ENCODE measurements at regions not wholly inside any gene's neighbourhood (a gene's known extent, or its start where the extent isn't known, plus 50 kb on each side); places are given as distances from the start of the nearest gene placed in this dataset.

- TF ChIP-seq EZH2 (IDR thresholded peaks at IDR 0.05; ENCODE audit: low read depth, unreplicated experiment): no peak
- no peak for TF ChIP-seq CREB1 (CRISPR knock-in tag; IDR thresholded peaks at IDR 0.05; ENCODE audit: low read depth)
- no peak for TF ChIP-seq ZNF462 (CRISPR knock-in tag; IDR thresholded peaks at IDR 0.05)
- no peak for TF ChIP-seq POLR2AphosphoS5 (IDR thresholded peaks at IDR 0.05; ENCODE audit: low read depth)
- TF ChIP-seq CTCF (conservative IDR thresholded peaks at IDR 0.05; ENCODE audit: low read depth in 2 of 2): no peak
Measured at GRCh38 chr7:84939888-84940287, 247.0 kb downstream of the SEMA3D start.

Measured in GM23338 (cell line).